ENCODE measurements at regions not wholly inside any gene's neighbourhood (a gene's known extent, or its start where the extent isn't known, plus 50 kb on each side); places are given as distances from the start of the nearest gene placed in this dataset.

- peaks cover 12% of the 10 kb centered on the region for H3K9me3 Mint-ChIP-seq
- no peak overlapping the region for H3K27ac Mint-ChIP-seq
- no peak for TF ChIP-seq CTCF (IDR thresholded peaks at IDR 0.05; ENCODE audit: unreplicated experiment)
- DNase-seq (ENCODE audit: low spot score in 2 of 2, unreplicated experiment in 2 of 2): no peak
- H3K36me3 Mint-ChIP-seq: no peaks in the 10 kb centered on the region
- no peaks in the 10 kb centered on the region for H3K27me3 Mint-ChIP-seq (ENCODE audit: low read depth)
- peaks cover 22% of the 10 kb centered on the region for H3K4me1 Mint-ChIP-seq
- no peak overlapping the region for H3K4me3 Mint-ChIP-seq
These were observed 76.0 kb upstream of the HMGA2 start for GRCh38 chr12:65748332-65748731.

GRCh38 chr12:65754290-65754689, 70.0 kb upstream of the HMGA2 start:
- Mint-ChIP-seq H3K4me3 (no peak overlapping the region), H3K27ac (no peak overlapping the region), H3K4me1 (peaks cover 14% of the 10 kb centered on the region), H3K36me3 (no peaks in the 10 kb centered on the region), H3K27me3 (ENCODE audit: low read depth) (no peaks in the 10 kb centered on the region), H3K9me3 (peaks cover 8% of the 10 kb centered on the region)
- no peak for TF ChIP-seq CTCF (IDR thresholded peaks at IDR 0.05; ENCODE audit: unreplicated experiment)
- DNase-seq (ENCODE audit: low spot score in 2 of 2, unreplicated experiment in 2 of 2): no peak

- no peak for TF ChIP-seq CTCF (IDR thresholded peaks at IDR 0.05; ENCODE audit: unreplicated experiment)
- Mint-ChIP-seq H3K9me3 (peaks cover 8% of the 10 kb centered on the region), H3K4me3 (no peak overlapping the region), H3K4me1 (peaks cover 14% of the 10 kb centered on the region), H3K27me3 (ENCODE audit: low read depth) (no peaks in the 10 kb centered on the region), H3K27ac (peak overlapping the region; percentile 21), H3K36me3 (no peaks in the 10 kb centered on the region)
- no peak for DNase-seq (ENCODE audit: low spot score in 2 of 2, unreplicated experiment in 2 of 2)
These were observed 69.3 kb upstream of the HMGA2 start for GRCh38 chr12:65754744-65755595.

- Mint-ChIP-seq H3K9me3 (peaks cover 14% of the 10 kb centered on the region), H3K27me3 (ENCODE audit: low read depth) (no peaks in the 10 kb centered on the region), H3K4me1 (peaks cover 14% of the 10 kb centered on the region), H3K27ac (no peak overlapping the region), H3K36me3 (no peaks in the 10 kb centered on the region), H3K4me3 (no peak overlapping the region)
- DNase-seq (ENCODE audit: low spot score in 2 of 2, unreplicated experiment in 2 of 2): no peak
- no peak for TF ChIP-seq CTCF (IDR thresholded peaks at IDR 0.05; ENCODE audit: unreplicated experiment)
These were observed 68.7 kb upstream of the HMGA2 start for GRCh38 chr12:65755596-65755978.

- Mint-ChIP-seq H3K9me3 (peaks cover 15% of the 10 kb centered on the region), H3K27ac (no peak overlapping the region), H3K36me3 (no peaks in the 10 kb centered on the region), H3K27me3 (ENCODE audit: low read depth) (no peaks in the 10 kb centered on the region), H3K4me1 (peaks cover 14% of the 10 kb centered on the region), H3K4me3 (no peak overlapping the region)
- TF ChIP-seq CTCF (IDR thresholded peaks at IDR 0.05; ENCODE audit: unreplicated experiment): no peak
- DNase-seq (ENCODE audit: low spot score in 2 of 2, unreplicated experiment in 2 of 2): no peak
These were observed 68.0 kb upstream of the HMGA2 start for GRCh38 chr12:65756267-65756666.

Data from mesothelial cell of epicardium (in vitro differentiated cells).